NCI-H2227 treated with DMSO at 0.1 percent for 48 hours (cell line): ENCODE measurements at regions not wholly inside any gene's neighbourhood (a gene's known extent, or its start where the extent isn't known, plus 50 kb on each side); places are given as distances from the start of the nearest gene placed in this dataset.
A peak's percentile ranks its signal among the peaks of the same experiment; 100 is the strongest.

Experiments used
- DNase-seq: peaks from one replicate; lab custom pipeline; 2025; lab: John Stamatoyannopoulos, UW

- no peak for DNase-seq
Measured at GRCh38 chr18:38909972-38910371, 1344.4 kb upstream of the CELF4 start.

- DNase-seq = no peak
Measured at GRCh38 chr18:38902796-38903195, 1337.2 kb upstream of the CELF4 start.

GRCh38 chr18:38900445-38900844, 1334.8 kb upstream of the CELF4 start:
- DNase-seq = no peak

- DNase-seq = no peak
Measured at GRCh38 chr18:38900031-38900430, 1334.4 kb upstream of the CELF4 start.

- DNase-seq = no peak
Measured at GRCh38 chr18:38899252-38899651, 1333.7 kb upstream of the CELF4 start.

GRCh38 chr18:38898167-38898566, 1332.6 kb upstream of the CELF4 start:
- no peak for DNase-seq

- DNase-seq = no peak
Measured at GRCh38 chr18:38895560-38895959, 1330.0 kb upstream of the CELF4 start.

GRCh38 chr18:38887671-38888020, 1322.0 kb upstream of the CELF4 start:
- no peak for DNase-seq

- no peak for DNase-seq
Measured at GRCh38 chr18:38886861-38887670, 1321.5 kb upstream of the CELF4 start.

- DNase-seq = no peak
Measured at GRCh38 chr18:38886235-38886634, 1320.6 kb upstream of the CELF4 start.

GRCh38 chr18:38884050-38884449, 1318.5 kb upstream of the CELF4 start:
- no peak for DNase-seq

- no peak for DNase-seq
Measured at GRCh38 chr18:38883111-38883510, 1317.5 kb upstream of the CELF4 start.

GRCh38 chr18:38879871-38880270, 1314.3 kb upstream of the CELF4 start:
- no peak for DNase-seq

- DNase-seq = no peak
Measured at GRCh38 chr18:38872342-38872741, 1306.7 kb upstream of the CELF4 start.

GRCh38 chr18:38868757-38869156, 1303.2 kb upstream of the CELF4 start:
- DNase-seq = no peak

GRCh38 chr18:38867680-38868079, 1302.1 kb upstream of the CELF4 start:
- DNase-seq = no peak

GRCh38 chr18:38851526-38851925, 1285.9 kb upstream of the CELF4 start:
- DNase-seq = no peak

GRCh38 chr18:38847326-38847725, 1281.7 kb upstream of the CELF4 start:
- DNase-seq = no peak

- peak; percentile 57 for DNase-seq
Measured at GRCh38 chr18:38843291-38843690, 1277.7 kb upstream of the CELF4 start.

- DNase-seq = no peak
Measured at GRCh38 chr18:38826247-38826646, 1260.6 kb upstream of the CELF4 start.

GRCh38 chr18:38811209-38811608, 1245.6 kb upstream of the CELF4 start:
- peak; percentile 77 for DNase-seq

- peak; percentile 96 for DNase-seq
Measured at GRCh38 chr18:38810789-38811188, 1245.2 kb upstream of the CELF4 start.

GRCh38 chr18:38807915-38808314, 1242.3 kb upstream of the CELF4 start:
- DNase-seq = no peak

- DNase-seq = no peak
Measured at GRCh38 chr18:38805256-38805655, 1239.7 kb upstream of the CELF4 start.
